MV-4-11 (cell line): ENCODE measurements at regions not wholly inside any gene's neighbourhood (a gene's known extent, or its start where the extent isn't known, plus 50 kb on each side); places are given as distances from the start of the nearest gene placed in this dataset.

Source experiments
- DNase-seq: peaks from one replicate; lab custom pipeline; 2025; lab: John Stamatoyannopoulos, UW

DNA sequence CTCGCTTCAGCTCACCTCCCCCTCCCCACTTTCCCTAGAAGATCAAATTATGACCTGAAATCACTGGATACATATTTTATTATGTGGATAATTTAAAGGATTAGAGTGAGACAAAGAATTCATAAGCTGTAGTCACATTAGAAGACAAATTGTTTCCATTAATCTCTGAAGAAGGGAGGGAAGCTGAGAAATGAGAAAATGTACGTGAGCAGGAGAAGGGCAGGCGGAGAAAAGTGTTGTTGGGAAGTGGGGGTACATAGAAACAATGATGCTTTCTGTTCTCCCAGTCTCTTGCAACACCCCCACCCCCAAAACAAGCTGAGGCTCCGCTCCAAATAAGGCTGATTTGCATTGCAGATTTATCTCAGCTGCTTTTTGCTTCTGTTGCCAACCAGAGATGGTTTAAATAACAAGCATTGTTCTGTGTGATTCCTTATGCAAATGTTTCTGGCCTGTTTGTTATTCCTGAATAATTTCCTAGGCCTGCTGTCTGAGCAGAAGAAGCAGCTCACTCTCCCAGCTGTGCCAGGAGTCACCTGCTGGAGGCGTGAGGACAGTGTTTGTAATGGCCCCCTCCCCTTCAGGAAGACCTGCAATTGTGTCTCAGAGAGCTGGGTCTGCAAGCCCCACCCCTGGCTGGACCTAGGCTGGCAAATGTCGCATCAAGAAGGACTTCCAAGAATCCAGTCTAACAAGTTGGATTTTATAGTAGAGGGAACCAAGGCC, 121.8 kb upstream of the TNR start:
- no peak for DNase-seq

DNA sequence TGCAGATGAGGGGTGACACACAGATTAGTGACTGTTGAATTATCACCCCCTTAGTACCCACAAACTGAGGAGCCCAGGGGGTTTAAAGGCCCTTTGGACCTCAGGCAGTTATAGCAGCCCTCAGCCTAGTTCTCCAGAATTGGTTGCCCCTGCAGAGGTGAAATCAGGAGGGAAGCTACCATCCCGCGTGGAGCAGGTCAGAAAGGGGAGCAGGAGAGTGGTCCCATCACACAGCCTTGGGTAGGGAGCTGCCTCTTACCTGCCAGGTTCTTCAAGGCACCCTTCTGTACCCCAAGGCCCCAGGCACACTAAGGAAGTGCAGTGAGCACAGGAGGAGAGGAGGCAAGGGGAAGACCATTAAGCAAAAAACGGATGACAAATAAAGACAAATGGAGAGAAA, 121.2 kb upstream of the TNR start:
- no peak for DNase-seq

- no peak for DNase-seq
Measured at GRCh38 chr1:175864183-175864582, 120.8 kb upstream of the TNR start.

- DNase-seq, result no peak
Measured at GRCh38 chr1:175863299-175864050, 120.1 kb upstream of the TNR start.

DNA sequence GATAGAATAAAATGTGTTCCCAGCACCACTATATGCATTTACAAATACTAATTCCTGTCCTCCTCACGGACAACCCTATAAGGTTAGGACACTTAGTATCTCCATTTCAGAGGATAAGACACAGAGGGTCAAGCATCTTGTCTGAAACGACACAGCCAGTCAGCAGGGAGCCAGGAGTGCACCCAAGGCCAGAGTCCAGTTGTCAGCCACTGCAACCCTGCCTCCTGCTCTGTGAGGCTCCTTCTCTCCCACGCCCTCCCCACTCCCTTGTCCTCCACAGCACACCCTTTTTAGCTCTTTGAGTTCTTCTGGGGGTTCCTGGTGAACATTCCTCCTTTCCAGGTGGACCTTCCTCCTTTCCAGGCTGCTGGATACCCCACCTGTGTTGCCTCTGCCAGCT, 119.0 kb upstream of the TNR start:
- no peak for DNase-seq

DNA sequence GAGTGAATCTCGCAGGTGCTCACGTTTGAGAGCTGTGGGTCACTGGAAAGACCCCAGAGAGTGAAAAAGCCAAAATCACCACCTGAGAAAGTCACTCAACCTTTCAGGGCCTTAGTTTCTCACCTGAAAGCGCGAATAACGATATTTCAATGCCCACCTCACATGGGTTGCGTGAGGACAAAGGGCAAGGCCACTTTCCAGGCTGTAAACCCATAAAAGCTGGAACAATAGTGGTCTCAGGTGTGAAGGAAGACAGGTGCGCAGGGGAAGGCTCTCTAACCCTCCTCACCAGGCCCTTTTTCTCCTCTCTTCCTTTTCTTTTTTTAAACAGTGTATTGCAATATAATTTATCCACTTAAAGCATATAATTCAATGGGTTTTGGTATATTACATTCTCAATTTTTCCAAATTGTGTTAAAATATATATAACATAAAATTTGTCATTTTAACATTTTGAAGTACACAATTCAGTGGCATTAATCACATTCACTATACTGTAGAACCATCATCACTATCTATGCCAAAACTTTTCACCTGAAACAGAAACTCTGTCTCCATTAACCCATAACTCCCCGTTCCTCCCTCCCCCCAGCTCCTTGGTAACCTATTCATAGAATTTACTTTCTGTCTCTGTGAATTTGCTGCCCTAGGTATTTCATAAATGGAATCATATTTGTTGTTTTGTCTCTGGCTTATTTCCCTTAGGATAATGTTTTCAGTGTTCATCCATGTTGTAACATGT, 118.4 kb upstream of the TNR start:
- DNase-seq, result no peak

GRCh38 chr1:175857756-175858155, 114.4 kb upstream of the TNR start:
- DNase-seq, result no peak

GRCh38 chr1:175853681-175854080, 110.3 kb upstream of the TNR start:
- no peak for DNase-seq

GRCh38 chr1:175851749-175852148, 108.4 kb upstream of the TNR start:
- no peak for DNase-seq

DNA sequence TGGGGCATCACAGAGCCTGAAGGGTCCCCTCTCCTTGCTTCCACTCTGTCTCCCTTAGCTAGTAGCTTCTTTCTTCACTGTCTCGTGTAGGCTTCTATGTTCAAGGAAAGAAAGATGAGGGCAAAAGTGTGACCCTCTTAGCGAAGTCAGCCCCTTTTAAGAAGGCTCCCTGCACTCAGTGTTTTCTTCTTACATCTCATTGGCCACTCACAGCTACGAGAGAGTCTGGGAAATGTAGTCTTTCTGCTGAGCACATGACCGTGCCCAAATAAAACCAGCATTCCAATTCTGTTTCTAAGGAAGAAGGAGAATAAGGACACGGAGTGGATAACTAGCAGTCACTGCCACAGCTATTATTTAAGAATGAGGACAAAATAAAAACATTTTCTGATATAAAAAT, 104.9 kb upstream of the TNR start:
- no peak for DNase-seq

DNA sequence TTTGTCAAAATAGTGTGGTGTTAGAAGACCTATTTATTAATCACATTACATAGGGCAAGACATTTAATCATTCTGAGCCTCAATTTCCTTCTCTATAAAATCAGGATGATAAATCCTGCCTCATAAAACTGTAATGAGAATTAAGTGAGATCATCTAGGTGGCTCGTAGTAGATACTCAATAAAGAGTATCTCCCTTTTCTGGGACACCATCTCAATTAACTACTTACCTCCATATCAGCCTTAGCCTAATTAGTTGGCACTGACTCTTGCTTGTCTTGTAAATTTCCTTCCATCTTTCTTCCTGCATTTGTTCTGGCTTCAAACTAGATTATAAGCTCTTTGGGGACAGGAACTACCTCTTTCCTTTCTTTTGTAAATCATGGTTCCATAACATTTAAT, 102.6 kb upstream of the TNR start:
- no peak for DNase-seq

DNA sequence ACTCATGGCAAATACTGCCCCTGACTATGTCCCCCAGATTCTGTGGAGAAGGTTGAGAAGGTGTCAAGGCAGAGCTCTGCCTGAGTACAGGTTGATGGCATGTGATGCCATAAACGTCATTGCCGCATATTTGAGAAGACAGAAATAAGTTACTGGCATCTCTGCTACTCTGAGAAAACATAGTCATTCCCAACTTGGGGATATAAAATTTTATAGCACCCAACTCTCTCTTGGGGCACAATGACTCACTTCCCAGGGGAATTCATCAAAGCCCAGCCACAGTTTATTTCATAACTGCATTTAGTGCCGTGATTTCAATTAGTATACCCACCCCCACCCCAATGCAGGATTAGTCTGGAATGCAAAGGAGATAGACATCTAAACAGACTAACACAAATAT, 101.9 kb upstream of the TNR start:
- DNase-seq, result no peak

- no peak for DNase-seq
Measured at GRCh38 chr1:175844877-175845276, 101.5 kb upstream of the TNR start.

DNA sequence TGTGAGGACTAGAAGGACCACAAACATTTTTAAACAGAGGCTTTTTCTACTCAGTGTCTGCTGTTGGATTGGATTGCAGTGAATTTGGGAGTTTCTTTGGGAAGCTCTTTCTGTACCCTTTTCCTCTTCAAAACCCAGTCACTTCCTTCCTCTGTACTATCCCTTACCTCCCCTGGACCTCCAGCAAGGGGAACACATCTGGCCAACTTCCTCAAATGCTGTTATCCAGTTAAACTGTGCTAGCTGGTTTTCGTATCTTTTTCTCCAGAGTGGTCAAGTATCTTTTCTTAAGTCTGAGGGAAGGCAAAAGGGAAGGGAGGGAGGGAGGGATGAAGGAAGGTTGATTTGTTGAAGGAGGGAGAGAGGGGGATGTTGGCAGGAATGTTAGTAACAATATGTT, 99.2 kb upstream of the TNR start:
- DNase-seq, result peak; percentile 58

- no peak for DNase-seq
Measured at GRCh38 chr1:175841738-175842187, 98.4 kb upstream of the TNR start.

GRCh38 chr1:175840787-175841186, 97.4 kb upstream of the TNR start:
- DNase-seq, result peak; percentile 49

- DNase-seq, result peak; percentile 71
Measured at GRCh38 chr1:175839779-175840669, 96.6 kb upstream of the TNR start.

DNA sequence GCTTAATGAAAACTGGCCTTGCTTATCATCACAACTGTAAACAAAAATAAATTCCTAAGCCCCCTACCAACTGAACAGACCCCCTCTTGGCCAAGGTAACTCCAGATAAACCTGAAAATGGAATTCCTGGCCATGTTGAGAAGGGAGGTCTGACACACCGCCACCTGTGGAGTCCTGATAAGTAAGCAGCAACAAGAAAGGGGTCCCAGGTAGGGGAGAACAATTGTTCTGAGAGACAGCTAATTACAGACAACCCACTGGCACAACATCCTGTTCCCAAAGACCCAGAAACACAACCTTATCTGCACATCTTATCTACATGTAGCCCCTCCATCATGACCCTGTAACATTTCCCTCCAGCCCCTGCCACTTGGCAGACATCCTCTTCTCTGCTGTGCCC, 91.2 kb upstream of the TNR start:
- DNase-seq, result no peak

DNA sequence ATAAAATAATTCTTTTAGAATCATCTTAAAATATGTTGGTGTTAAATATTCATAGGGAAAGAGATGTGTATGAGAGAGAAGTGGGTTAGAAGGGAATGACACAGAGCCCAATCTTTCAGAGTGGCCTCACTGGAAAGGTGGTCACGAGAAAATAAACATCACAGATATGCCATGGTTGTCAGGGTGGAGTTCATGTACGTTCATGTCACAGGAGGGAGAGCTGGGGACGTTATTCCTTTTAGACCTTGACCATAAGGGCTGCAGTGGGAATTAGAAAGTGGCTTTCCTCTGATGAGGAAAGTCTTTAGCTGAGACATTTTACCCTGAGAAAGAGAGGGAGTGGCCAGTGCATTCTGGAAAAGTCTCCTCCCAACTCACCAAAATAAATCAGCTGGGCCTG, 90.6 kb upstream of the TNR start:
- no peak for DNase-seq

DNA sequence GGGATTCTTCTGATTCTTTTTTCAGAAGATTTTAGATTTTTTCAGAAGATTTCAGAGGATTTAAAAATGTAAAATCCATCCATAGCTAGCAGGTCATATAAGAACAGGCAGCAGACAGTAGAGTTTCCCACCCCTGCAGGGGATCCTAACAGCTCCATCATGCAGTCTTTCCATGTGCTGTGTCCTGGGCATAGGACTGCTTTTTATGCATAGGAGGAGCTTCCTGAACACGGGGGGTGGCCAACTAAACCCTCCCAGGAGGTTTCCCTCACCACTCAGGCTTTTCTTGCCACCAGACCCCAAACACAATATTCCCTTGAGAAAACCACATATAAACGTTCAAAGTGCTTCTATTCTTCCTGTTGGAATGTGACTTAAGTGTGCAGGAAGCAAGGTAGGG, 90.1 kb upstream of the TNR start:
- DNase-seq, result no peak

GRCh38 chr1:175830500-175830899, 87.1 kb upstream of the TNR start:
- no peak for DNase-seq

GRCh38 chr1:175829845-175830244, 86.5 kb upstream of the TNR start:
- DNase-seq, result no peak
